NCI-H1105 treated with DMSO at 0.1 percent for 48 hours (cell line): ENCODE measurements at regions not wholly inside any gene's neighbourhood (a gene's known extent, or its start where the extent isn't known, plus 50 kb on each side); places are given as distances from the start of the nearest gene placed in this dataset.

ENCODE experiments used
- DNase-seq: peaks from one replicate; lab custom pipeline; 2025; lab: John Stamatoyannopoulos, UW

DNA sequence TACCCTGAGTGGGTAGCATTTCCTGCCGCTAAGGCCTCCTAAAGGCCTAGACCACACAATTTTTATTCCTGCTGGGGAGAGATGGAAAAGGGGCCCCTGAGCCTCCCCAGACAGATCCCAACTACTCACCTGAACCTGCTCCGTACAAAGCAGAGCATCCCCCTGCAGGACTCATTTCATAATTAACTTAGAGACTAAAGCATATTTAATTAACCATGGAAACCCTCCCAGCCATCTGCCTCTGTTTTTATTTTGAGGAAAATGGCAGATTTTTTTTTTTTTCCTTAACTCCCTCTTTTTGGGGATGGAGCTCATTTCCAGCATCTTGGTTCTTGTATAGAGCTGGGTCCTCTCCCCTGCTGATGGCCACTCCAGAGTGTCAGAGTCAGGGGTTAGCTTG, 96.5 kb upstream of the CRHR1 start:
- DNase-seq = no peak

DNA sequence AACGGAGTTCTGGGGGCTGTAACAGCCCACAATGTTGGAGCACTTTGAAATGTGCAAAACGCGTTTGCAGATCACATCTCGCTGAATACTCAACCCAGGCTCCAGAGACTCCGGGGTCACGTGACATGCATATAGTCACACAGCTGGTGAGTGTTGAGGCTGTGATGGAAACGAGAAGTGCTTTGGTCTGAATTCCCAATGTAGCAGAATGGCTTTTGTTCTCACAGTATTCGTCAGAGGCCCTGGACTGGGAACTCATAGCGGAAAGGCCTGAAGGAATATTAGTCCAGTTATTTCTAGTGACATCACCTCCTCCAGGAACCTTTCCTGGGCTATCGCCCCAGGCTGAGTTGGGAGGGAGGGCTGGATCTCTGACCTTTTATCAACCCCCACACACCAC, 95.8 kb upstream of the CRHR1 start:
- no peak for DNase-seq

DNA sequence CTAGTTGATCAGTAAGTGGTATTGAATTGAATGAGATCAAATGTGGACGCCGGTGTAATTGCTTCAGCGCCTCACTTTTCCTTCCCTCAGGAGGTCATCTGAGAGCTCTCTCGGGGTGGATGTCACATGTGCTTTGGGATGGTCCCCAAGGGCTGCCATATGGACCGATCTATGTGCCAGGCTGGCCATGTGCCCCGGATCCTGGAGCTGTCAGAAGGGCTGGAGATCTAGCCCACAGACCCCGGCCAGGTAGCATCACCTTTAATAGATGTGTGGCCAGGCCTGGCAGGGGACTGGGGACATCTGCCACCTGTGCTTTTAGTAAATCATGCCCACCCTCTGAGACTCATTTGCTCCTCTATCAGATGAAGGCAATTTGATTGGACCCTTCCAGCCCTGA, 95.3 kb upstream of the CRHR1 start:
- no peak for DNase-seq

DNA sequence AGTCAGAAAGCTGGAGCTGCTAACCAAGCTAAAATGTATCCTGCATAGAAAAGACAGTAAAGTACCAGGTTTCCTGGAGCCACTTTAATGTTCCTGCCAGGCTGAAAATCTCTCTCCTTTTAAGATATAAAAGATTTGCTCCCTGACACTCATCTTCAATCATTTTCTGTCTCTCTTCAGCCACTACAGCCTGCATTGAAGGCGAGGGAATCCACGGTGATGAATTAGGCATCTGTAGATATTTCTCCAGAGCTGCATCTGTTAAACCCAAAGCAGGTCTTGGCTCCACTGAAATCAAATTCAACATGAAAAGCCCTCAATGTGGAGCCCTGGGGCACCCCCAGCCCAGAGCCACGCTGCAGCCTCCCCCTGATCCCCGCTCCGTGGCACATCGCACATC, 94.7 kb upstream of the CRHR1 start:
- no peak for DNase-seq

DNA sequence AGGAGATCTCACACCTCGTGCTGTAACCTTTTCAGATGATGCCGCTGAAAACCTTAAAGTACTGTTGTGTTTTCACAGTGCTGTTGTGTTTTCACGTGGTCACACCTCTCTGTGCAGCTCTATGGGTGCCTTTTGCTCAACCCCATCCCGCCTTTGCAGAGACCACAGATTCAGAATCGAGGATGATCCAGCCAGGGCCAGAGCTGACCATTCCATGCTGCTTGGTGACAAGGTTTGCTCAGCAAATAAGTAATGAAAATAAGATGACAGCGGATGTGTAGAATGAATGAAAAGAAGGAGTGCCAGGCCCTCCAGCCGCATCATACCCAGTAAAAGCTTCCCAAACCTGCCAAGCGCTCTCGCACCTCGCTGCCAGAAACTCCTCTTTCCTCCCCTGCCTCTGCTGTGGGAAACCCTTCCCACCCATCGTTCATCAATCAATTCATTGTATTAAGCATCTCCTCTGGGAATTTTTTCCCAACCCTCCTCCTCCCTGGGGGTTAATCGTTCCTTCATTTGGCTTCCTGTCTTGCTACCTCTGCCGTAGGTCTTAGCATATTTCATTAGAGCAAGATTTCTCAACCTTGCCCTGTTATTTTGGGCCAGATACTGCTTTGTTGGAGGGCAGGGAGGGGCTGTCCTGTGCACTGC, 93.4 kb upstream of the CRHR1 start:
- no peak for DNase-seq

DNA sequence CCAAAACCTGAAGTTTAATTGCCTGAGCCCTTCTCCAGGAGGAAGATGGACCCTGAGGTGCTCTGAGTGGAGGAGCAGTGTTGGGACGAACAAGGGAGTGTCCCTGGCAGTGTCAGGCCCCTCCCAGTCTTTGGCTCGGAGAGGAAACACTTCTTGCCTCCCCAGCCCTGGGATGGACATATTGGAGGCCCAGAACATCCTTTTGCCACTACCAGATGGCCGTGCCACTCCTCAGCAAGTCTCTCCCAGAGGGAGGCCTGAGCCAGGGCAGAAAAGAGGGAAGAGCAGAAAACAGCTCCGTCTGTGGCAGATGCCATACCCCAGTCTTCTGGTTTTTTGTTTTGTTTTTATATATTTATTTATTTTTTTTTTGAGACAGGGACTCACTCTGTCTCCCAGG, 91.5 kb upstream of the CRHR1 start:
- DNase-seq = no peak

DNA sequence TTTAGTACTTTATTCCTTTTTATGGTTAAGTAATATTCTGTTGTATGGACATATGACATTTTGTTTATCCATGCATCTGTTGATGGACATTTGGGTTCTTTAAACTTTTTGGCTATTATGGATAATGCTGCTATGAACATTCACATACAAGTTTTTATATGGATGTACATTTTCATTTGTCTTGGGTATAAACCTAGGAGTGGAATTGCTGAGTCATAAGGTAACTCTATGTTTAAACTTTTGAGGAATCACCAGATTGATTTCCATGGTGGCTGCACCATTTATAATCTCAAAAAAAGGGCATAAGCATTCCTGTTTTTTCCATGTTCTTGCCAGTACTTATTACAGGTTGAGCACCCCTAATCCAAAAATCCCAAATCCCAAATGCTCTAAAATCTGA, 90.3 kb upstream of the CRHR1 start:
- no peak for DNase-seq

DNA sequence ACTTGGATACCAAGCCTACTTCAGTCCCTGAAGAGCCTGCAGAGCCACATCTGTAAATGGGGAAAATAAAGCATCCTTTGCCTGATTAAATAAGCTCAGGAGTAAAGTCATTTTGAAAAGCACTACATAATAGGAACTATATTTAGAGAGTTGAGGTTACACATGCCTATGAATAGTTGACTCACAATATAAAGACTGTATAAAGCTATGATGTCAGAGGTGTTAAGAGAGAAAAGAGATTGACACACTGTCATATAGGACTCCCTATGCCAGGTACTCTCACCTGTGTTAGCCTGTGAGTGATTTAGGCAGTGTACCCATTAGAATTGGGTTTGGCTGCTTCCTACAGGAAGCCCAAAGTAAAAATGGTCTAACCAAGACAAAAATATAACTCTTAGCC, 87.7 kb upstream of the CRHR1 start:
- no peak for DNase-seq

DNA sequence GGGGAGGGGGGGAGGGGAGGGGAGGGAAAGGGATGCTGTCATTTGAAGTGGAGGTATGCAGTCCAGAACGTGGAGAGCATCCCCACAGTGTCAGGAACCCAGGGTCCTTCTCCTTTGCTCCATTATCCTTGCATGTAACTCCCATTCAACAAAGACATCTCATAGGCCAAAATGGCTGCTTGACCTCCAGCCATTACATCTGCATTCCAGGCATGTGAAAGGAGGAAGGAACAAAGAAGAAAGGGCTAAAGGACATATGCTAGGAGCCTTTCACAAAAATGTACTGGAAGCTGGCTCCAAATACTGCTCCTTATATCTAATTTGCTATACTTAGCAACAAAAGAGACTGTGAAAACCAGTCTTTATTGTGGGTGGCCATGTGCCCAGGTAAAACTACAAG, 87.0 kb upstream of the CRHR1 start:
- no peak for DNase-seq

DNA sequence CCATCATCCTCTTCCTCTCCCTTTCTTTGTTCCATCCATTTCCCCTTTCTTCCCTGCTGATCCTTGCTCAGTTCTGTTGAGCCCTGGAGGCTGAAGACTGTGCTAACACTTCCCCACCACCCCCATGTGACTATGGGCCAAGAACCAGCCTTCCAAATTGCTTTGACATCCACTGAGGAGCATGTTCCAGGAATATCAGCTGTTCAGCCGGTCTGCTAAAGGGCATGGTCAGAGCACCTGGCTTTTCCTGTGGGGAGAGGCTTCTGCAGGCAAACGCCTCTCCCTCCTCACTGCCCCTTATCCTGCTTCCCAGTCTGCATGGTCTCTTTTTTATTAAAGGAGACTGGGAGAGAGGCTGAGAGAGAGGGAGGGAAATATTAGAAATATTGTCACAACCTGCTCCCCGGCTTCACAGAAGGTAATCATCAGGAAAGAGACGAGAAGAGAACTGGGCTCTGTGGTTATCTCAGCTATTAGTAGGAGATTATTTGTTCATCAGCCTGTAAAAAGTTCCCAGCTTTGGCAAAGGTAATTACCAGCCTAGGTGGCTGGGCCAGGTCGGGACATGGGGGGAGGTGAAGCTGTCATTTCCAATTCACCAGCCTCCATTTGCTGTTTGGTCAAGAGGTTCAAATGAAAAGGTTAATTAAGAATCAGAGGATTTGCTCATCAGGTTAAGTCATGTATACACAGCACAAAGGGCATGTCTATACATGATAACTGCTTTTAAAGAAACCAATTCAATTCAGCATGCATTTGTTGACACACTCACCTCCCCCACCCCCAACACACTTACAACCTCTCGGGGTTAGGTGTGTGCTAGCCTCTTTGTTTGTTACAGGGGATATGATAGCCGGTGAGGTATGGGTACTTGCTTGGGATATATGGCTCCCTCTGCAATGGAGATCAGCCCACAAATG, 83.7 kb upstream of the CRHR1 start:
- peak; percentile 94 for DNase-seq

DNA sequence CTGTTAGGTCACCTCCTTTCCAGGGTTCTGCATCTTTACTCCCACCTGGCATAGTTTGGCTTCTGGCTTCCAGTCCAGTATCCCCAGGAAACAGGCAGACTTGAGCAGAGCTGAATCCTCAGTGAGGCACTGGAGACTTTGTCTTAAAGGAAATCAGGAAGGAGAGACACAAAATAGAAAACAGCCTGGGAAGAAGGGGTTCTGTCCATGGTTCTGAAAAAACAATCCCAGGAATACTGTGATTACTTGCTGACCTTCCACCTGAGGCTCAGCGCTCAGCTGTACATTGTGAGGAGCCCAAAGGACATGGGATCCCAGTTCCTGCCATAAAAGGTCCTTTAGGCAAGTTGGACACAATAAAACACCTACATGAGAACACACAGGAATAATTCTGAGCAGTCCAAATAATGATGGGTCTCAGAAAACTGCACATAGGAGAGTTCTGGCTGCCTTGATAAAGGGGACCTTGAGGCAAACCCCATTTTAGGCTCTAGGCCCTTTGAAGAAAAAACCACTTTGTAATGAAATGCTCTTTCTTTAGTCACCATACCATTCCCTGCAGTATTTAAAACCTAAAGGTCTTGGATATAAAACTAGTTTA, 81.4 kb upstream of the CRHR1 start:
- DNase-seq = no peak

DNA sequence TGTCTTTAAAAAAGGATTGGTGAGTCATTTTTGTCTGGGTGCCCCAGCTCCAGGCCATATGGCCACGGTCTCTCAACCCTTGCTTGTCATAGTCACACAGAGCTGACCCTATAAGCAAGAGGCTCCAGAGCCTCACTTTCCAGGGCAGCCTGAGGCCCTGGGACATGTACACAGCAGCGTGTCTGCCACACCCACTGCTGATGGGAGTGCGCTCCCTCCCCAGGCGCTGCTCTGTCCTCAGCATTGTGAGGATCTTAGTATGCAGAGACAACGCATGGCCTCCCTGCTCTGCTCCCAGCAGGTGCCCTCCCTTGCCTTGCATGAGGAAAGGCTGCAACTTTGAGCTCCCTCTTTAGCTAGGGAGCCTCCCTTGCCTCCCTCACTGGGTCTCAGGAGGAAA, 80.8 kb upstream of the CRHR1 start:
- DNase-seq = no peak

DNA sequence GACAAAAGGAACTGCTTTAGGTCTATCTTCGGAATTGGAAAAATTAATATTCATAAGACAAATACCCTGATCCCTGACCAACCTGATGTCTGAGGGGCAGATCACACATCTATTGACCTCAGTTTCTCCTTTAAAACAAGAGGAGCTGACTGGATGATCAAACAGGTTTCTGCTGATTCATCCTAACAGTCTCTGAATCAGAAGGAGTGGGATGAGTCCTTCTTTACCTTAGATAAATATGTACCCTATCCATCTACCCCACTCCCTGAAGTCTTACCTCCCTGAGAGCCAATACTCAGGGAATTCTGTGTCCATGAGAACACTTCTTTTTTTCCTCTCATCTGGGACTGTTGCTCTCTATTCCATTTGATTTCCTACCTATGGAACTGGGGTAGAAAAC, 80.3 kb upstream of the CRHR1 start:
- DNase-seq = no peak

DNA sequence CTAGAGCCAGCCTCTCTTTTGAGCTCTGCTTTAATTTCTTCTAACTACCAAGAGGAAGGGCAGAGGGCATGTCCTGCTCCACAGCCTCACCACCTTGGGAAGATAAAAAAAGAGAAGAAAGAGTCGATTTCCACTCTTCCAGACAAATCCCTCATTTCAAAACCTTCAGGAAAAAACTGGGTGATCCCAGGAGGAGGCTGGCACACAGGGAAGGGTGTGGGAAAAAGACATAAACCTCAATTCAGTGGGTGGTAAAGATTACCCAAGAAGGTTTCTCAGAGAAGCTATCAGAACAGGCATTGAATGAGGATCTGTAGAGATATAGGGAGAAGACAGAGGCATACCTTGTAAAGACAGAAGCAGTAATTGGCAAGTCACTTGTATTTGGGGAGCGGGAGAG, 79.9 kb upstream of the CRHR1 start:
- no peak for DNase-seq

DNA sequence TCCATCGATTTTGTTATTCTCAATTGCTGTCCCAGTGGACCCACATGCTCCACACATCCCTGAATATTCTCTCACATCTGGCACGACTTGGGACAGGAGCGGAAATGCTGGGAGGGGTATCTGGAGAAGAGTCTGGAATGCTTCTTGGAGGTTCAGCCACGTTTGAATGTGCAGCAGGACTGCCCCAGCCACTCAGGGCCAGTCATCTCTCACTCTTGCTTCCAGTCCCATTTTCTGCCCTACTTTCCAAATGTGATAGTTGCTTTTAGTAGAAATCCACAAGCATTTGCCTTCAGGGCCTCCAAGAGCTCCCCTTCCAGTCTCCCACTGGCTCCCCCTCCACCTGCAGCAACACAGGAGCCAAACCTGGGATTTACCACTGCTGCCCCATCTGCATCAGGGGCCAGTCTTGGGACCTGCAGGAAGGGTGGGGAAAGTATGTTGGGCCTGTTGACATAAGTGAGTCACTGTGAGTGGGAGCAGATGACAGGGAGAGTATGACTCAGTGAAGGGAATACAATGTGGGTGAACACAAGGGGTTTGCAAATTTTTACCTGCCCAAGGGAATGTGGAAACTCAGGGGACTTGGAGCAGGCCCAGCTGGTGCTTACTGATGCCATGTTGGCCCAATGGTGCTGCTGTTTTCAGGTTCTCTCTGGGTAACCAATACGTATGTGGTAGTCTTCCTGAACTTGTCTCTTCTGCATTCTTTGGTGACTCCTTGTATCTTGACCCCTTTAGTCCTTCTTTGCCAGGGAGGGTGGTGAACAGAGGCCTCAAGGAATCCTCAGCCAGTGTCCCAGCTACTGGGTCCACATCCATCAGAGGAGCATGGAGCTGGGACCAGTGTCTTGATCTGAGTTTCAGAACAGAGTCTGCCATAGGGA, 78.8 kb upstream of the CRHR1 start:
- DNase-seq = no peak

DNA sequence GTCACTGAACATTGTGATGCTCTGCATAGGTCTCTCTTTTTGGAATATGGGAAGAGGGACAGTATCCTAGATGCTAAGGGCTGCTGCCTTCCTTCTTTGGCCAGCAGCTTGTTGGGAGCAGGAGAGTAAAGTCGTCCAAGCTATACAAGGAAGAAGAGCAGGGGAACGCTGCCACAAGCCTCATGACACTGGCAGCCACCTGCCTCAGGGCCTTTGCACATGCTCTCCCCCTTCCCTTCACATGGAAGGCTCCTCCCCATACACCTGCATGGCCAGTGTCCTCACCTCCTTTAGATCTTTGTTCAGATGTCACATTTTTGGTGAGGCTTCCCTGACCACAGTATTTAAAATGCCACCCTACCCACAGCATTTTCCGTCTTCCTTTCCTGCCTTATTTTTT, 78.1 kb upstream of the CRHR1 start:
- DNase-seq = no peak

DNA sequence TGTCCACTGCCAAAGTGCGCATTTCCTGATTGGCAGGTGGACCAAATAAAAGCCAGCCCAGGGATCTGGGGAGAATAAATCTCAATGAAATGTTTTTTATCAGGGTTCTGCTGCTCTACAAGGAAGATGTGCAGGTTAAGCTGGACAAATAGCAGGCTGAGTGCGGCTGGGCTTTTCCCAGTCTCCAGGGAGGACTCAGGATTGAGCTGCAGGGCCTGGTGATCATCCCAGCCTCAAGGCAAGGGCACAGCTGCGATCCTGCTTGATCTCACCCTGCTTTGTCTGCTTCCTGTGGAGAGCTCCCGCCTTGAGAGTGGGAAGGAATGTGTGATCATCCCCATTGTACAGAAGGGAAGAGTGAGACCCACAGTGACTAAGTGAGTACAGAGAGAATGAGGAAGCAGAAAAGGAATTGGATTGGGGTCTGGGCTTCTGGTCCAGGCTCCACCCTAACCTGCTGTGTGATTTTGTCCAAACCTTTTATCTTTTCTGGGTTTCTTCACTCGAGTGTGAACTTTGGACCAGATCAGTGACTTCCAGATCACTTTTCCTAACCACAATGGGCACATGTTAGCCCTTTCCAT, 75.3 kb upstream of the CRHR1 start:
- DNase-seq = no peak

DNA sequence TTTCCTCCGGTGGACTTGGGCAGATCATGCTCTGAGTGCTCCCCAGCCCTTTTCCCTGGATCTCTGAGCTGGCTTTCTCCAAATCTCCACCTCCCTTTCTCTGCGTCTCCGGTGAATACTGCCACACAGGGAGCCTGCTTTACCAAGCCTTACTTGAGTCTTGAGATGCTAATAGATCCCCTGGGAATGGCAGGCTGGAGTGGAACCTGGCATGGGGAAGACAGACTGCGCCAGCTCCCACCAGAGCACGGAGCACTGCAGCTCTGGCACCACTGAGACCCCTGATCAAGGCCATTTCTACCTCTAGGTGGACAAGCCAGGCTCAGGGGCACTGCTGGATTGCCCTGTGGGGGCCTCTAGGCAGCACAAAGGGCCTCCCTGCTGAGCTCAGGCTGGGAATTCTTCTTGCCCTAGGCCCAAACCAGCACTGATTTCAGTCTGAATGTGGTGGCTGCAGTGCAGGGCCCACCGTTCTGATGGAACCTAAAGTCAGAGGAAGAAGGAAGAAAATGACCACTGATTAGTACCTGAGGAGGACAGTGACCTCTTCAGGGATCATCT, 74.3 kb upstream of the CRHR1 start:
- DNase-seq = no peak

DNA sequence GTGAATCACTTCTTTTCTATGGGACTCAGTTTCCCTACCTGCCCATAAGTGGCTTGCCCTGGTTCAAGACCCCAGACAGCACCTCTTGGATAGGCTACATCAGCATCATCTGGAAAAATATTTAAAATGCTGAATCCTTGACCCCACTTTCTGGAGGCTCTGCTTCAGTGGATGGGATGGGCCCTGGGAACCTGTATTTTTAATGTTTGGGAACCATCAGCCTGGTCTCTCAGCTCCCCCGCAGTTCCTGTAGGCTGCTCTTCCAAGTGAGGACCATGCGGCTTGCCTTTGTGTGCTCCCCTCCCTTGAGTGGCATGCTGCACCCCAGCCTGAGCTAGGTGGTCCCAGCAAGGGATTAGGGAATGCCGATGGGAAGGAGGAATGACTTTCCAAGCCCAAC, 68.3 kb upstream of the CRHR1 start:
- no peak for DNase-seq

DNA sequence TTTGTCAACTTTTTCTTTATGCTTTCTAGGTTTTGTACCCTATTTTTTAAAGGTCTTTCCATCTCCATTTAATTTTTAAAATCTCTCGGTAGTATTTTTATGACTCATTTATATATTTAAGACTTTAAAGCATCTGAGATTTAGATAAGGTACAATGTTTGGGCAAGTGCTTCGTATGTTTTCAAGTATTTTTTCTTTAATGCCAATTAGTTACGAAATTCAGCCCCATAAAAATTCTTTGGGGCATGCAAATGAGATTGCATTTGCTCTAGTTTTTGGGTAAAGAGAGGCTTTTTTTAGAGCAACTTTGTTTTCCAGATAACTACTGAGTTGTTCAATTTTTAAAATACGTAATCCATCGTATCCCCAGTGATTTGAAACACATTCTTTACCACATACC, 65.3 kb upstream of the CRHR1 start:
- no peak for DNase-seq

DNA sequence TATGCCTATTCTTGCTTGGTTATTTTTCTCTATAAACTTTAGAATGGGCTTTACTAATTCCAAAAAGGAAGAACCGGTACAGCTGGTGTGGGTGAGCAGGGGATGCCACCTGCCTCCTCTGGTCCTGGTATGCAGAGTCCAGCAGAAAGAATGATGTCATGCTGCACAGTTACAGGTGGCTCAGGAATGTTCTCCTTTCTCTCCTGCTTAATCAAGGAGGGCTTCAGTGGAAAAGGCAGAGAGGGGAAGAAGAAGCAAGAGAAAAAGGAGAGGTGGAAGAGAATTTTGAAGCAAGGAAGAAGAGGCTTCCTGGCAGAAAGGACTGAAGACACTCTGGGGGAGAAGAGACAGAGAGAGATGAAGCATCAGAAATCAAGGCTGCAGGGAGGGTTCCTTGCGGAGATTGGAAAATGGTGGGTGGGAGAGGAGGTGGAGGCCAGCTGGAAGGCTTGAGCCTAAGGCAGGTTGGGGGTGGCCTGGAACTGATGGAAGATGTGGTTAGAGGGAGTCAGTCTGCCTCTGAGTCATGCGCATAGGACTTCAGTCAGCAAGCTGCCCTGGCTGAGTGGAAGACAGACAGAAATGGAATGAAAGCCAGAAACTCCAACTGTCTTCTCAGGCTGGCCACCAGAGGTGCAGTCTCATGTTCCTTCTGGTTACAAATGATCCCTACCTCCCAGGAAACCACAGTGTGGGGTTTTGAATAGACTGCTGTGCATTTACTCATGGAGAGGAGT, 64.6 kb upstream of the CRHR1 start:
- DNase-seq = no peak
